ENCODE measurements at regions not wholly inside any gene's neighbourhood (a gene's known extent, or its start where the extent isn't known, plus 50 kb on each side); places are given as distances from the start of the nearest gene placed in this dataset.
"Not testable (repeated sequence)": the region's sequence is repeated elsewhere in the genome, so short reads cannot be mapped to it uniquely, and the experiment has no call there.

DNA sequence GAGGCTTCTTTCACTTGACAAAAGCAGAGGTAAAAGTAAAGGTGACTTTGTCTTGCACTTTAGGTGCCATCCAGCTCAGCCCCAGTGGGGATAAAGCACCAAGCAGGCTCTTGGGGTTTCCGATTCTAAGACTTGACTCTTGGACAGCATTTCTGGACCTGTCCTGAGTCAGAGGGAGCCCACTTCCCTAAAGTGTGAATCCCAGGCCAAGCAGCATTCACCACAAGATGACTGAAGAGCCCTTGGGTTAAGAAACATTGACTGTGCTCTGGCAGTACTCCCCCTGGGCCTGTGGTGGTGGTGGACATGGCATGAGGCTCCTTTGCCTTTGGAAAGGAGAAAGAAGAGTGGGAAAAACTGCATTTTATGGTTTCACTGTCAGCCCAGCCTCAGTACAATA is 638.0 kb upstream of the VRK2 start:
- DNase-seq (ENCODE audit: insufficient read length, low spot score) = no peak
- TF ChIP-seq POLR2A (IDR thresholded peaks at IDR 0.05; ENCODE audit: low read depth, low read length) = no peak
- no peak for FAIRE-seq

GRCh38 chr2:57417007-57417406 is 629.6 kb upstream of the VRK2 start:
- DNase-seq (ENCODE audit: insufficient read length, low spot score) (no peak), FAIRE-seq (no peak)
- no peak for TF ChIP-seq POLR2A (IDR thresholded peaks at IDR 0.05; ENCODE audit: low read depth, low read length)

GRCh38 chr2:57418859-57419346 is 627.7 kb upstream of the VRK2 start:
- DNase-seq (ENCODE audit: insufficient read length, low spot score); FAIRE-seq: not testable (repeated sequence)

- DNase-seq (ENCODE audit: insufficient read length, low spot score) (no peak), FAIRE-seq (no peak)
- TF ChIP-seq POLR2A (IDR thresholded peaks at IDR 0.05; ENCODE audit: low read depth, low read length) = no peak
Measured at GRCh38 chr2:57429831-57430230, 616.8 kb upstream of the VRK2 start.

GRCh38 chr2:57432528-57432927 is 614.1 kb upstream of the VRK2 start:
- no peak for DNase-seq (ENCODE audit: insufficient read length, low spot score)
- no peak for TF ChIP-seq POLR2A (IDR thresholded peaks at IDR 0.05; ENCODE audit: low read depth, low read length)
- FAIRE-seq = no peak

DNA sequence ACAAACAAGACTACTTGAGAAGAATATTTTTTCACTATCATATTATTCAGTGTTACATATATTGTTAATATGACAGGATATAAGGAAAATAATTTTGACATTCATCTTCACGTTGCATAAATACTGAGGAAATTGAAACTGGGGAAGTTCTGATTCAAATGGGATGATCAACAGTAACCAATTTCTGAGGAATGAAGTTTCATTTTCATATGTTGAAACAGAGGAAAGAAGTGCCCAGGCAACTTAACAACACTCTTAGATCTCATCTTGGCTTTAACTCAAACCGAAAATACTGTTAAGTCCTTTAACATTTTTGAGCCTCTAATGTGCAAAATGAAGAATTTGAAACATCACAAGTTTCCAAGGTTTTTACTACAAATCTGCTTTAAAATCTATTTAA is 612.2 kb upstream of the VRK2 start:
- DNase-seq (ENCODE audit: insufficient read length, low spot score) (no peak), FAIRE-seq (no peak)
- TF ChIP-seq POLR2A (IDR thresholded peaks at IDR 0.05; ENCODE audit: low read depth, low read length) = no peak

GRCh38 chr2:57434972-57435371 is 611.6 kb upstream of the VRK2 start:
- DNase-seq (ENCODE audit: insufficient read length, low spot score) = no peak
- no peak for TF ChIP-seq POLR2A (IDR thresholded peaks at IDR 0.05; ENCODE audit: low read depth, low read length)
- no peak for FAIRE-seq

GRCh38 chr2:57437077-57437476 is 609.5 kb upstream of the VRK2 start:
- FAIRE-seq = no peak

DNA sequence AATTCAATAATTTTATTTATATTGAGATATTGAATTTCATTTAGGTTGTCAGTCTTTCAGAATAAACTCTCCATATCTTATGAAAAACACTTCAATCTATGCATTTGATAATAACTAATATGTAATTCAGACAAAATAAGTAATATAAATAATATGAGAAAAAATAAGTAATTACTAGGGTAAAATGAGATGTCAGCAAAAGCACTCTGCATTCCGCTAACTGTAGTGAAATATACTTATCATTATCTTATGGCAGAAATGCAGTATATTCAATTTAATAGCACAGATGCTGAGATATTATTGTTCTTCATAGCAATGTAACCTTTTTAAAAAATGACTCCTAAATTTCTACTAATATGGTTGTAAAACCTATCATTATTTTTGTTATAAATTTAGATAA is 606.2 kb upstream of the VRK2 start:
- no peak for DNase-seq (ENCODE audit: insufficient read length, low spot score)
- FAIRE-seq = no peak
- no peak for TF ChIP-seq POLR2A (IDR thresholded peaks at IDR 0.05; ENCODE audit: low read depth, low read length)

More at GRCh38 chr2:57437077-57437476, 609.5 kb upstream of the VRK2 start:
- DNase-seq (ENCODE audit: insufficient read length, low spot score) = no peak
- TF ChIP-seq POLR2A (IDR thresholded peaks at IDR 0.05; ENCODE audit: low read depth, low read length) = no peak

DNA sequence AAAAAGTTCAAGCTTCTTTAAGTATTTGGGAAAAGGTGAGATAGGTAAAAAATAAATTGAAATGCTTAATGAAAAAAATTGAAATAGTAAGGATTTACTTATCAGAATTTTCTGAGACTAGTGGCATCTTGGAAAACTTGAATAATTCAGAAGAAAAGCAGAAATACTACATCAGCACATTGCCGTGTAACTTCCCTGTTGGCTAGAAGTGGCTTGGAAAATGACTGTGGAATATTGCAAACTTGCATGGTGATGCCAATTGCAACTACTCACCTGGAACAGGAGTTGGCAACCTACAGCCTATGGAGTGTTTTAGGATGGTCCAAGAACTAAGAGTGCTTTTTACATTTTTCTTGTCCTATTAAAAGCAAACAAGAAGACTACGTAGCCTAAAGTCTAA is 603.5 kb upstream of the VRK2 start:
- DNase-seq (ENCODE audit: insufficient read length, low spot score) (no peak), FAIRE-seq (no peak)
- no peak for TF ChIP-seq POLR2A (IDR thresholded peaks at IDR 0.05; ENCODE audit: low read depth, low read length)

GRCh38 chr2:57443973-57444521 is 602.6 kb upstream of the VRK2 start:
- DNase-seq (ENCODE audit: insufficient read length, low spot score) (no peak), FAIRE-seq (no peak)
- TF ChIP-seq POLR2A (IDR thresholded peaks at IDR 0.05; ENCODE audit: low read depth, low read length) = no peak

- no peak for DNase-seq (ENCODE audit: insufficient read length, low spot score)
- no peak for TF ChIP-seq POLR2A (IDR thresholded peaks at IDR 0.05; ENCODE audit: low read depth, low read length)
- FAIRE-seq = peak; percentile 33
Measured at GRCh38 chr2:57444752-57445430, 601.7 kb upstream of the VRK2 start.

GRCh38 chr2:57448816-57449215 is 597.8 kb upstream of the VRK2 start:
- no peak for DNase-seq (ENCODE audit: insufficient read length, low spot score)
- FAIRE-seq = no peak
- no peak for TF ChIP-seq POLR2A (IDR thresholded peaks at IDR 0.05; ENCODE audit: low read depth, low read length)

DNA sequence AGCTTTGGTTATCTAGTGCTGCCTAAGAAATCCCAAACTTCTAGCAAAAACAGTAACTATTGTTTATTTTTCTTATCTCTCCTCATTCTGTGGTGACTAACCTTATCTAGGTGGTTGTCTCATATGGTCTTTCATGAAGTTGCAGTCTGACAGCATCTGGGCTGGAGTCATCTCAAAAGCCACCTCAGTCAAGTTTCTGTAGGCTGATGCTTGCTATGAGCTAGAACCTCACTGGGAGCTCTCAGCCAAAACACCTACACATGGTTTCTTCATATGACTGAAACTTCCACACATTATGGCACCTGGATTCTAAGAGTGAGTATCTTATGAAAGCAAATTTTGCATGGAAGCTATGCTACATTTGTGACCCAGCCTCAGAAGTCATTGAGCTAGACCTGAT is 596.4 kb upstream of the VRK2 start:
- no peak for DNase-seq (ENCODE audit: insufficient read length, low spot score)
- FAIRE-seq = no peak
- TF ChIP-seq POLR2A (IDR thresholded peaks at IDR 0.05; ENCODE audit: low read depth, low read length) = no peak

GRCh38 chr2:57452634-57453033 is 594.0 kb upstream of the VRK2 start:
- TF ChIP-seq POLR2A (IDR thresholded peaks at IDR 0.05; ENCODE audit: low read depth, low read length) = no peak
- FAIRE-seq (no peak), DNase-seq (ENCODE audit: insufficient read length, low spot score) (no peak)

Data from H54 (cell line).